BLaER1 (cell line): ENCODE measurements at regions not wholly inside any gene's neighbourhood (a gene's known extent, or its start where the extent isn't known, plus 50 kb on each side); places are given as distances from the start of the nearest gene placed in this dataset.

Experiments
- H3K27ac ChIP-seq: shearing (Covaris generic); formaldehyde crosslinking; 2 replicates; pipeline ENCODE4 v1.8.1; 2022
- H3K27me3 ChIP-seq: shearing (Covaris generic); formaldehyde crosslinking; 2 replicates; pipeline ENCODE4 v1.8.1; 2022
- H3K36me3 ChIP-seq: shearing (Covaris generic); formaldehyde crosslinking; 2 replicates; pipeline ENCODE4 v1.8.1; 2022
- H3K4me1 ChIP-seq: shearing (Covaris generic); formaldehyde crosslinking; 2 replicates; pipeline ENCODE4 v1.8.1; 2022
- H3K4me2 ChIP-seq: shearing (Covaris generic); formaldehyde crosslinking; 2 replicates; pipeline ENCODE4 v1.8.1; 2022
- H3K4me3 ChIP-seq: shearing (Covaris generic); formaldehyde crosslinking; 2 replicates; pipeline ENCODE4 v1.8.1; 2022
- H3K9ac ChIP-seq: shearing (Covaris generic); formaldehyde crosslinking; 2 replicates; pipeline ENCODE4 v1.8.1; 2022
- H3K9me3 ChIP-seq: shearing (Covaris generic); formaldehyde crosslinking; 2 replicates; pipeline ENCODE4 v1.8.1; 2022
- H4K20me1 ChIP-seq: shearing (Covaris generic); formaldehyde crosslinking; 2 replicates; pipeline ENCODE4 v1.8.1; 2022
- Cebpa-rat ChIP-seq: shearing (Covaris generic); IDR thresholded peaks from 2 replicates; pipeline ENCODE4 v1.8.1; 2022

DNA sequence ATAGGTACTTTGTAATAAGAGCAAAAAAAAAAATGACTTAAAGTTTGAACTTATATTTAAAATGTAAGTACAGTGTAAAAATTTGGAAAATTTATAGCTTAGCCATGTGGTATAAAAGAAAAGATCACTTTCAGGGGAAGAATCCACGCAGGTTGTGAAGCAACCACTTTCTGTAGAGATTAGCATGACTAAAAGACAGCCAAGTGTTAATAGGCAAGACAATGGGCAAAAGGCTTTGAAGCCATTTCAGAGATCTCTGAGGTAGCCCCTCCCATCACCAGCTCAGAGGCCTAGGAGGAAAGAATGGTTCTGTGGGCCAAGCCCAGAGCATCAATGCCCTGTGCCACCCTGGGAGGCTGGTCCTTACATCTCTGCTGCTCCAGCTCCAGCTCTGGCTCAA lies 346.3 kb upstream of the CHD1 start:
- no peaks in the 10 kb centered on the region for H4K20me1 ChIP-seq
- no peak overlapping the region for H3K4me2 ChIP-seq
- TF ChIP-seq Cebpa-rat: no peak
- no peak overlapping the region for H3K4me3 ChIP-seq
- no peaks in the 10 kb centered on the region for H3K36me3 ChIP-seq
- H3K9me3 ChIP-seq: no peaks in the 10 kb centered on the region
- no peaks in the 10 kb centered on the region for H3K27me3 ChIP-seq
- H3K27ac ChIP-seq: no peak overlapping the region
- H3K4me1 ChIP-seq: peaks cover 17% of the 10 kb centered on the region
- H3K9ac ChIP-seq: no peak overlapping the region

DNA sequence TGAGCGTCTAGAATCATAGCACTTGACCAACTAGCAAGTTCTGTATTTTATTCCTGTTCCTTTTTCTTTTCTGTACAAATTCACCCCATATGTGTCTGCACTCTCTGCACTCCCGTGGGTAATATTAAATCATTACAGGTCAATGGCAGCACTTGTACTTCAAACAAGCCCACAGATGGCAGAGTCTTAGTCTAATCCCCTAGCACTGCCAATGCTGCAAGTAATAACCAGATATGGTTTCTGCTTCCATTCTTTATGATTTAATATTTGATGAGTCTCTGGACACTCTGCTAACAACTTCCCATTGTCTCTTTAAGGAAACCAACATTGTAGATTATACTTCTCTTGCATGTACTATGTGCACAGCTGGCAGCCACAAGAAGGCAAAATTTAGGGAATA lies 343.8 kb upstream of the CHD1 start:
- no peaks in the 10 kb centered on the region for H3K36me3 ChIP-seq
- H3K4me1 ChIP-seq: peaks cover 17% of the 10 kb centered on the region
- H3K4me3 ChIP-seq: no peak overlapping the region
- H3K4me2 ChIP-seq: no peak overlapping the region
- no peaks in the 10 kb centered on the region for H4K20me1 ChIP-seq
- no peak overlapping the region for H3K27ac ChIP-seq
- TF ChIP-seq Cebpa-rat: no peak
- H3K9ac ChIP-seq: no peak overlapping the region
- no peaks in the 10 kb centered on the region for H3K27me3 ChIP-seq
- no peaks in the 10 kb centered on the region for H3K9me3 ChIP-seq

DNA sequence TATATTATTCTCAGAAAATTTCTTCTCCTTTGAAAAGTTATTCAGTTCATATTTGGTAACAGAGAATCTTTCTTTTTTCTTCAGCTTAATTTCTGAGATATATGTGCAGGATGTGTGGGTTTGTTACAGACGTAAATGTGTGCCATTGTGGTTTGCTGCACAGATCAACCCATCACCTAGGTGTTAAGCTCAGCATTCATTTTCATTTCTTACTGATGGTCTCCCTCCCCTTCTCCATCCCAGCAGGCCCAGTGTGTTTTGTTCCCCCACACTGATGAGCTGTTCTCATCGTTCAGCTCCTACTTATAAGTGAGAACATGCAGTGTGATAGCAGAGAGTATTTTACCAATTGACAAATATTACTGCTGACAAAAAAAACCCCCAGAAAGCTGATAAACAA lies 330.0 kb upstream of the CHD1 start:
- H3K4me2 ChIP-seq: no peak overlapping the region
- no peak overlapping the region for H3K27ac ChIP-seq
- no peaks in the 10 kb centered on the region for H3K27me3 ChIP-seq
- no peak overlapping the region for H3K9ac ChIP-seq
- no peaks in the 10 kb centered on the region for H3K4me1 ChIP-seq
- no peaks in the 10 kb centered on the region for H3K36me3 ChIP-seq
- no peak overlapping the region for H3K4me3 ChIP-seq
- no peaks in the 10 kb centered on the region for H4K20me1 ChIP-seq
- TF ChIP-seq Cebpa-rat: no peak
- H3K9me3 ChIP-seq: peaks cover 34% of the 10 kb centered on the region

DNA sequence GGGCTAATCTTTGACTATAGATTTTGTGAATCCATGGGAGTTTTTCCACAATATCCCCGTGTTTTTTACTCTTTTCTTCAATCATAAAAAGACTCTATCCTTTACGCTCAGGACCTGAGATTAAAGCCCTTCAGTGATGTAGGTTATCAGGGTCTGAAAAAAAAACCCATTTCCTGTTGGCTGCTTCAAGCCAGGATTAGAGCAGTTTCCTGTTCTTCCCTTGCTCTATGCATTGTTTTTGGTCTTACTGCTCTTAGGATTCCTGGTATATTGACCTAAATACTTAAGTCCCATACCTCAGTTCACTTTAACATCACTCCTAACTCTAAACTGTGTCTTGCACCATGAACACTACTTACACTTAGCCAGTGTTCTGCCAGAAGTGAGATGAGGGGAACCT lies 319.3 kb upstream of the CHD1 start:
- TF ChIP-seq Cebpa-rat: no peak
- Histone ChIP-seq H3K9ac (no peak overlapping the region), H3K4me2 (peak overlapping the region; percentile 18; the same call in 1 of the 2 replicates), H3K4me3 (no peak overlapping the region), H3K4me1 (peaks cover 31% of the 10 kb centered on the region), H3K27me3 (no peaks in the 10 kb centered on the region), H3K27ac (no peak overlapping the region), H4K20me1 (no peaks in the 10 kb centered on the region), H3K36me3 (no peaks in the 10 kb centered on the region), H3K9me3 (no peaks in the 10 kb centered on the region)

DNA sequence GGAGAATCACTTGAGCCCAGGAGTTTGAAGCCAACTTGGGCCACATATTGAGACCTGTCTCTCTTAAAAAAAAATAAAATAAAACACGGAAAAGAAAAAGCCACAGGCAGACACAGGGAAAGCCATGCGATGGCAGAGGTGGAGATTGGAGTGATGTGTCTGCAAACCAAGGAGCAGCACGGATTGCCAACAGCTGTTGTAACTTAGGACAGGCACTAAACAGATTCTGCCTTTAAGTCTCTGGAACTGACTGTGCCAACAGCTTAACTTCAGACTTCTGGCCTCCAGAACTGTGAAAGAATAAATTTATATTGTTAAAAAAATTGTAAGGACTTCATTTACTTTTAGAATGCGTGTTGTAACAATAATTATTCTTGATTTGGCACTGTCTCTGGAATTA lies 318.5 kb upstream of the CHD1 start:
- Histone ChIP-seq H3K36me3 (no peaks in the 10 kb centered on the region), H3K27me3 (no peaks in the 10 kb centered on the region), H3K4me1 (peaks cover 38% of the 10 kb centered on the region), H3K9me3 (no peaks in the 10 kb centered on the region), H3K4me3 (no peak overlapping the region), H3K27ac (no peak overlapping the region), H3K4me2 (no peak overlapping the region), H3K9ac (no peak overlapping the region), H4K20me1 (no peaks in the 10 kb centered on the region)
- no peak for TF ChIP-seq Cebpa-rat

DNA sequence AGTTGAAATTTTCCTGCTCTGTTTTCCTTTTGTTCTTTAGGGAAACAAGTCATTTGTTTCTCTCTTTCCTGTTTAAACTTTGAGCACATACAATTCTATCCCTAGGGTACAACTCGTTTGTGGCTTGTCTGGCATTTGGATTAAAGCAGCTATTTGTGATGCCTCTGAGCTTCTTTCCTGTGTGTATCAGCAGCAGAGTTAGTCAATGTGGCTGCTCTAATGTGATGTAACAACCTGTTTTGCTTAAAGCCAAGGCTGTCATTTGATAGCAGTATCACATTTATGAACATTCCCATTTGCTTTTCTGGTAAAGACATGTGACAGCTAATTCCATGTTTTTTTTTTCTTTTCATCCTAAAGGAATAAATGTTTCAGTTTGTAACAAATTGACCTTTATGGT lies 314.3 kb upstream of the CHD1 start:
- Histone ChIP-seq H3K4me3 (no peak overlapping the region), H3K4me1 (peaks cover 35% of the 10 kb centered on the region), H4K20me1 (no peaks in the 10 kb centered on the region), H3K27ac (no peak overlapping the region), H3K27me3 (no peaks in the 10 kb centered on the region), H3K4me2 (peak overlapping the region; percentile 36), H3K9ac (no peak overlapping the region), H3K9me3 (no peaks in the 10 kb centered on the region), H3K36me3 (no peaks in the 10 kb centered on the region)
- TF ChIP-seq Cebpa-rat: no peak

DNA sequence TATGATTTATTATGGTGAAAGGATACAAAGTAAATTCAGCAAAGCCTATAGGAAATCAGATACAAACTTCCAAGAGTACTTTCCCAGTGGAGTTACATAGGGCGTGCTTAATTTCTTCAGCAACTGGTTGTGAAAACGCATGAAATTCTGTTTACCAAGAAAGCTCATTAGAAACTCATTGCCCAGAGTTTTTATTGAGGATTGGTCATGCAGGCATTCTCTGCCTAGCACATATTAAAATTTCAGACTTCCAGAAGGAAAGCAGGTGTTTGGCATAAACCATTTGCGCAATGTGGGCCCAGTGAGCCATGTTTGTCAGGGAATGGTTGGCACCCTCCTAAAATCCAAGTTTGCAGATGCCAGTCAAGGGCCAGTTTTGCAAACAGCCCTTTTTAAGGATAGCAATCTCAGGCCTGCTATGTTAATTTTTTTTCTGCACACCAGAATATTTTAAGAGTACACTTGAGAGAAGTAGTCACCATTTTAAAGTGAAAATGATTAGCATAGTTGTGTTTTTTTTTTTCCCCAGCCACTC lies 311.1 kb upstream of the CHD1 start:
- no peaks in the 10 kb centered on the region for H3K9me3 ChIP-seq
- peaks cover 24% of the 10 kb centered on the region for H3K4me1 ChIP-seq
- H3K27ac ChIP-seq: no peak overlapping the region
- H3K9ac ChIP-seq: no peak overlapping the region
- no peak overlapping the region for H3K4me2 ChIP-seq
- no peaks in the 10 kb centered on the region for H3K27me3 ChIP-seq
- no peaks in the 10 kb centered on the region for H3K36me3 ChIP-seq
- H4K20me1 ChIP-seq: no peaks in the 10 kb centered on the region
- no peak overlapping the region for H3K4me3 ChIP-seq
- TF ChIP-seq Cebpa-rat: no peak

DNA sequence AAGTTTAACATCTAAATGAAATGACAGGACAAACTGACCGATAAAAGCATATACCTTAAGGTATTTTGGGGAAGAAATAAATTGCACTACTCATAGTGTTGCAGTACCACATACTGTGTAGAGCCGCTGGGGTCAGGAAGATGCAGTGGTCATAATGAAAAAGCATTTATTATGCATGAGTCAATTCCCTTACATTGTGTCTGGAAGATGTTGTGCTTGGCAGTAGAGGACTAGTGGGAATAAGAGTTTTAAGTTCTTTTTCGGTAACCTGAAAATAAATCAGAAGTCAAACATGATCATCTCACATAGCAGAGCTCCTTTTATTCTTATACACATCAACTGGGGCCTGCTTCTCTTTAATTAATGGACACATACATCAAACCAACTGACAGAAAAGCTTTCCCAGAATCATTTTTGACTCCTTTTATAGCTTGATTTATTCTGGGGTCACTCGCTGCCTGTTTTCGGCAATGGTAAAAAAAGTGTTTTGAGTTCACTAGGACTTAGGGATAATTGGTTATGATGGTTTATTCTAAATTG lies 262.5 kb upstream of the CHD1 start:
- Histone ChIP-seq H3K36me3 (no peaks in the 10 kb centered on the region), H3K4me2 (no peak overlapping the region), H3K9me3 (no peaks in the 10 kb centered on the region), H3K9ac (no peak overlapping the region), H3K4me1 (no peaks in the 10 kb centered on the region), H3K4me3 (no peak overlapping the region), H3K27ac (no peak overlapping the region), H3K27me3 (no peaks in the 10 kb centered on the region), H4K20me1 (no peaks in the 10 kb centered on the region)
- TF ChIP-seq Cebpa-rat: no peak

DNA sequence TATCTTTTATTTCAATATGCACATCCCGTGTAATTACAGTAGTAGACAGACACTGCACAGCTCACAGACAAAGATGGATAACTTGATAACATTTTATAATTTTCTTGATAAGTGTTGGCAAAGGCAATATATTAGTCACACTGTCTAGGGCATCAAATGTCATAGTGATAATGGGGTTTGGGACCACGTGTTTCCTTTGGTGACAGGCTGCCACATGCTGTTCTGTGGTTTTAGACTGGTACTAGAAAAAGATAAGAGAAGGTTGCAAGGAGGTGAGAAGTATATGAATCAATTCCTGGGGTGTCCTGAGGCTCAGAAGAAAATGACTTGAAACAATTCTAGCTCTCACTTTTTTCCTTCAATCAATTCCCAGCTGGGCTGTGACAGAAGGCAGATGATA lies 258.8 kb upstream of the CHD1 start:
- no peaks in the 10 kb centered on the region for H3K9me3 ChIP-seq
- H3K4me1 ChIP-seq: no peaks in the 10 kb centered on the region
- no peak overlapping the region for H3K4me3 ChIP-seq
- H3K27me3 ChIP-seq: no peaks in the 10 kb centered on the region
- H3K36me3 ChIP-seq: no peaks in the 10 kb centered on the region
- H3K4me2 ChIP-seq: no peak overlapping the region
- H3K27ac ChIP-seq: no peak overlapping the region
- no peak for TF ChIP-seq Cebpa-rat
- H3K9ac ChIP-seq: no peak overlapping the region
- no peaks in the 10 kb centered on the region for H4K20me1 ChIP-seq

DNA sequence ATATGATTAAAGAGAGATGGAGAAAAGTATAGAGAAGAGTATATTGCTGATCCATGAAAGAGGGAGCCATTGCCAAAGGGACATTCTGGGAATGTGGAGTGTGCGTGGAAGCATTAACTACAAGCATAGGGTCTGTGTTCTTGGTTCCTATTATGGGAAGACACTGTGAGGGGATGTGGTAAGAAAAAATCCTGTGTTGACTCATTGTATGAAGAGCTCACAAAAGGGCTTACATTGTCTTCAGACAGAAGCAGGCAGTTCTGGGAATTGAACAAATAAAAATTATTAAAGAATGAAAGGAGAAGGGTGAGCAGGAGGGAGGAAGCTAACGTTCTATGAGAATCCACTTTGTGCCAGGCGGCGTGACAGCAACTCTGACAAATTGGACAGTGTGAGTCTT lies 250.4 kb upstream of the CHD1 start:
- no peak overlapping the region for H3K4me2 ChIP-seq
- H3K9me3 ChIP-seq: no peaks in the 10 kb centered on the region
- H3K4me1 ChIP-seq: no peaks in the 10 kb centered on the region

DNA sequence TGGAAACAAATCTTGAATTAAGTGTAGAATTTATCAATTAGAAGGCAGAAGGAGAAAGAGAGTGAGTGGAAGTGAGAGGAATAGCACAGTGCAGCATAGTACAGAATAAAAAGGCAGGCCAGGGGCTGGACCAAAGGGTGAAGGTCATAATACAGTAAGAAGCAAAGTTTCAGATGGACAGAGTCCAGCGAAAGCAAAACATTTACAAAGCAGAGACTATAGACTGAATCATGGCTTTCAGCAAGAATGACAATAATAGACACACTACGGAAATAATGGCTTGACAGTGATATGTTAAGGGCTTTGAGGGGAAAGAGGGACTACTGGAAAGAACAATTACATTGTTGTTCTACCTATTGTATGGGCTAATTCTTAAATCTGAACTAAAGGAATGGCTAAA lies 249.0 kb upstream of the CHD1 start:
- no peaks in the 10 kb centered on the region for H3K36me3 ChIP-seq
- no peaks in the 10 kb centered on the region for H3K4me1 ChIP-seq
- TF ChIP-seq Cebpa-rat: no peak
- no peak overlapping the region for H3K27ac ChIP-seq
- H3K27me3 ChIP-seq: no peaks in the 10 kb centered on the region
- H3K9ac ChIP-seq: no peak overlapping the region
- no peak overlapping the region for H3K4me3 ChIP-seq
- H3K9me3 ChIP-seq: no peaks in the 10 kb centered on the region
- no peaks in the 10 kb centered on the region for H4K20me1 ChIP-seq
- H3K4me2 ChIP-seq: no peak overlapping the region

More for the DNA sequence above, 250.4 kb upstream of the CHD1 start:
- H3K9ac ChIP-seq: no peak overlapping the region
- no peaks in the 10 kb centered on the region for H3K27me3 ChIP-seq
- H3K27ac ChIP-seq: no peak overlapping the region
- no peak overlapping the region for H3K4me3 ChIP-seq
- TF ChIP-seq Cebpa-rat: no peak
- H3K36me3 ChIP-seq: no peaks in the 10 kb centered on the region
- no peaks in the 10 kb centered on the region for H4K20me1 ChIP-seq
